IMR-90 (cell line): ENCODE measurements at regions not wholly inside any gene's neighbourhood (a gene's known extent, or its start where the extent isn't known, plus 50 kb on each side); places are given as distances from the start of the nearest gene placed in this dataset.

ENCODE experiments used
- ATAC-seq: fragments of 200-7000 bp; cut with Tn5 transposase; 2 replicates; pipeline ENCODE4 v1.9.1; 2020; ENCODE audit warnings: low read depth, mild to moderate bottlenecking, moderate library complexity
- BruUV-seq: library from RNA; stranded (reverse); fragments of 400-500 nt; replicated peaks from 2 replicates; lab custom pipeline; 2021; lab: Mats Ljungman, UMichigan
- CTCF ChIA-PET: fragments of 300-600 bp; formaldehyde crosslinking; extraction: SDS; loops from one replicate; lab custom pipeline; 2021; ENCODE audit warnings: antibody characterized with exemption; lab: Yijun Ruan, JAX
- POLR2A ChIA-PET: fragments of 300-600 bp; sonication (Branson Sonifier 250); formaldehyde crosslinking; loops from one replicate; lab custom pipeline; 2022; ENCODE audit warnings: antibody characterized with exemption; ENCODE audit not compliant: unreplicated experiment; lab: Charles Lee
- DNase-seq: peaks from one replicate; pipeline ENCODE4 v3.0.0; 2013
- H2AFZ ChIP-seq: replicated peaks from 2 replicates; pipeline ENCODE3; 2013; ENCODE audit warnings: low read length, mild to moderate bottlenecking; ENCODE audit not compliant: poor library complexity
- H2AK5ac ChIP-seq: 2 replicates; pipeline ENCODE4 v1.6.1; 2013; ENCODE audit warnings: low read depth, low read length, inconsistent platforms
- H2AK9ac ChIP-seq: replicated peaks from 2 replicates; pipeline ENCODE3; 2013; ENCODE audit warnings: mild to moderate bottlenecking, low read depth, low read length, moderate library complexity; ENCODE audit not compliant: poor library complexity
- H2BK120ac ChIP-seq: 2 replicates; pipeline ENCODE4 v1.6.1; 2013; ENCODE audit warnings: low read depth, low read length, inconsistent platforms
- H2BK15ac ChIP-seq: 3 replicates; pipeline ENCODE4 v1.6.1; 2013; ENCODE audit warnings: low read depth, low read length, inconsistent platforms
- H2BK20ac ChIP-seq: 2 replicates; pipeline ENCODE4 v1.6.1; 2013; ENCODE audit warnings: low read depth, mild to moderate bottlenecking, inconsistent platforms, low read length, moderate library complexity
- H2BK5ac ChIP-seq: 2 replicates; pipeline ENCODE4 v1.6.1; 2013; ENCODE audit warnings: mild to moderate bottlenecking, low read depth, low read length, inconsistent platforms; ENCODE audit not compliant: poor library complexity, severe bottlenecking
- H3K14ac ChIP-seq: replicated peaks from 2 replicates; pipeline ENCODE4 v1.6.1; 2013; ENCODE audit warnings: low read depth, low read length, inconsistent platforms
- H3K18ac ChIP-seq: 2 replicates; pipeline ENCODE4 v1.6.1; 2013; ENCODE audit warnings: low read depth, low read length, control low read depth
- H3K23ac ChIP-seq: 2 replicates; pipeline ENCODE4 v1.6.1; 2013; ENCODE audit warnings: low read depth, low read length, inconsistent platforms
- H3K27ac ChIP-seq: 2 replicates; pipeline ENCODE4 v1.5.1; 2013; ENCODE audit warnings: mild to moderate bottlenecking, control low read depth, low read length; ENCODE audit not compliant: insufficient read depth
- H3K27me3 ChIP-seq: 2 replicates; pipeline ENCODE4 v1.6.1; 2013; ENCODE audit warnings: low read length; ENCODE audit not compliant: control insufficient read depth, insufficient read depth
- H3K36me3 ChIP-seq: 2 replicates; pipeline ENCODE4 v1.6.1; 2013; ENCODE audit warnings: low read length, mixed read lengths; ENCODE audit not compliant: control insufficient read depth, insufficient read depth
- H3K4ac ChIP-seq: 2 replicates; pipeline ENCODE4 v1.6.1; 2013; ENCODE audit warnings: low read depth, low read length, inconsistent platforms
- H3K4me1 ChIP-seq: 2 replicates; pipeline ENCODE4 v1.6.1; 2013; ENCODE audit warnings: low read length, mixed read lengths; ENCODE audit not compliant: control insufficient read depth, insufficient read depth
- H3K4me2 ChIP-seq: 2 replicates; pipeline ENCODE4 v1.6.1; 2013; ENCODE audit warnings: low read depth, mild to moderate bottlenecking, control low read depth, low read length, moderate library complexity
- H3K4me3 ChIP-seq: 2 replicates; pipeline ENCODE4 v1.5.1; 2013; ENCODE audit warnings: low read depth, mild to moderate bottlenecking, control low read depth, low read length, moderate library complexity; ENCODE audit not compliant: insufficient read depth
- H3K56ac ChIP-seq: 2 replicates; pipeline ENCODE4 v1.6.1; 2013; ENCODE audit warnings: low read length, inconsistent platforms; ENCODE audit not compliant: insufficient read depth; ENCODE audit errors: extremely low read depth
- H3K79me1 ChIP-seq, 2 experiments: 2 replicates each; pipeline ENCODE4 v1.6.1; 2013; ENCODE audit warnings: low read length in 2 of 2, inconsistent platforms in 1 of 2, low read depth in 1 of 2
- H3K9ac ChIP-seq: 2 replicates; pipeline ENCODE4 v1.6.1; 2013; ENCODE audit warnings: low read depth, low read length, control low read depth
- H3K9me1 ChIP-seq: 2 replicates; pipeline ENCODE4 v1.6.1; 2013; ENCODE audit warnings: low read length, inconsistent platforms; ENCODE audit not compliant: insufficient read depth
- H3K9me3 ChIP-seq: 2 replicates; pipeline ENCODE4 v1.6.1; 2013; ENCODE audit warnings: low read length; ENCODE audit not compliant: control insufficient read depth, insufficient read depth
- H4K20me1 ChIP-seq: 2 replicates; pipeline ENCODE4 v1.6.1; 2013; ENCODE audit warnings: low read length, inconsistent platforms; ENCODE audit not compliant: insufficient read depth
- H4K5ac ChIP-seq: 2 replicates; pipeline ENCODE4 v1.6.1; 2013; ENCODE audit warnings: mild to moderate bottlenecking, low read depth, low read length, control low read depth
- H4K8ac ChIP-seq, 2 experiments: 2 replicates each; pipeline ENCODE4 v1.6.1; 2013; ENCODE audit warnings: low read depth in 2 of 2, low read length in 2 of 2, control low read depth in 1 of 2, inconsistent platforms in 1 of 2
- H4K91ac ChIP-seq: 2 replicates; pipeline ENCODE4 v1.6.1; 2013; ENCODE audit warnings: low read depth, low read length, inconsistent platforms; ENCODE audit not compliant: insufficient read depth
- BHLHE40 ChIP-seq: fragments of 150-350 bp; IDR thresholded peaks from 2 replicates; pipeline ENCODE4 v1.6.1; 2016; ENCODE audit warnings: mild to moderate bottlenecking, low read depth, low read length
- CEBPB ChIP-seq: IDR thresholded peaks from 2 replicates; pipeline ENCODE4 v1.6.1; 2012; ENCODE audit warnings: low read depth, low read length, improper control_type of control experiment
- CHD1 ChIP-seq: IDR thresholded peaks from 2 replicates; pipeline ENCODE4 v1.6.1; 2012; ENCODE audit warnings: low read depth, low read length, improper control_type of control experiment
- FOS ChIP-seq: fragments of 150-350 bp; IDR thresholded peaks from 2 replicates; pipeline ENCODE4 v1.6.1; 2016; ENCODE audit warnings: low read depth, low read length
- MAFK ChIP-seq: IDR thresholded peaks from 2 replicates; pipeline ENCODE4 v1.6.1; 2012; ENCODE audit warnings: low read depth, low read length, improper control_type of control experiment
- MAZ ChIP-seq: IDR thresholded peaks from 2 replicates; pipeline ENCODE4 v1.6.1; 2012; ENCODE audit warnings: low read depth, mild to moderate bottlenecking, low read length, improper control_type of control experiment, moderate library complexity, borderline replicate concordance
- MXI1 ChIP-seq: IDR thresholded peaks from 2 replicates; pipeline ENCODE4 v1.6.1; 2012; ENCODE audit warnings: low read depth, mild to moderate bottlenecking, low read length, moderate library complexity, borderline replicate concordance
- NFE2L2 ChIP-seq: fragments of 150-350 bp; IDR thresholded peaks from 2 replicates; pipeline ENCODE4 v1.6.1; 2016; ENCODE audit warnings: low read depth, mild to moderate bottlenecking, low read length
- POLR2A ChIP-seq: IDR thresholded peaks from 2 replicates; pipeline ENCODE4 v1.6.1; 2012; ENCODE audit warnings: mild to moderate bottlenecking, low read depth, low read length
- RAD21 ChIP-seq: IDR thresholded peaks from 2 replicates; pipeline ENCODE4 v1.6.1; 2012; ENCODE audit warnings: low read length, improper control_type of control experiment
- RCOR1 ChIP-seq: IDR thresholded peaks from 2 replicates; pipeline ENCODE4 v1.6.1; 2012; ENCODE audit warnings: mild to moderate bottlenecking, low read length, improper control_type of control experiment; ENCODE audit not compliant: insufficient replicate concordance
- RFX5 ChIP-seq: IDR thresholded peaks from 2 replicates; pipeline ENCODE4 v1.8.0; 2012; ENCODE audit warnings: low read depth, mild to moderate bottlenecking, low read length, moderate library complexity
- SMC3 ChIP-seq: fragments of 150-350 bp; IDR thresholded peaks from 2 replicates; pipeline ENCODE4 v1.6.1; 2016; ENCODE audit warnings: low read depth, mild to moderate bottlenecking, antibody characterized with exemption, low read length, moderate library complexity
- WGBS, 2 experiments: methylation state at CpG; one replicate each; pipeline versions ENCODE4 v1.1.5 to v1.1.7; 2013; ENCODE audit warnings: missing lambda C conversion rate in 2 of 2; ENCODE audit not compliant: insufficient read length in 1 of 2; ENCODE audit errors: extremely low coverage in 2 of 2; 5-methylcytosine and 5-hydroxymethylcytosine counted together
- dilution Hi-C: fragments of 300-500 bp; cut with HindIII; formaldehyde crosslinking; loops from one replicate; pipeline ENCODE4 v1.14.3; 2018; ENCODE audit warnings: low sequenced_read_pairs; ENCODE audit not compliant: unreplicated experiment
- in situ Hi-C: fragments of 300-500 bp; cut with MboI; formaldehyde crosslinking; loops from 3 replicates; pipeline ENCODE4 v1.14.3; 2019; ENCODE audit warnings: low sequenced_read_pairs, inconsistent platforms, mixed read lengths
- intact Hi-C: fragments of 100-400 bp; cut with micrococcal nuclease; formaldehyde crosslinking; loops from 2 replicates; pipeline ENCODE4 v1.10.0; 2022
- TF ChIP-seq, protein P1 (sequence below): conservative IDR thresholded peaks from 2 replicates; pipeline ENCODE4 v1.5.1; 2012; ENCODE audit warnings: mild to moderate bottlenecking, low read depth, low read length, improper control_type of control experiment
- TF ChIP-seq, protein P2 (sequence below): fragments of 150-350 bp; IDR thresholded peaks from 2 replicates; pipeline ENCODE4 v1.6.1; 2017; ENCODE audit warnings: mild to moderate bottlenecking, antibody characterized with exemption, low read length, low read depth
- TF ChIP-seq, protein P3 (sequence below): fragments of 150-350 bp; IDR thresholded peaks from 2 replicates; pipeline ENCODE4 v1.6.1; 2016; ENCODE audit warnings: low read depth, mild to moderate bottlenecking, low read length, moderate library complexity, borderline replicate concordance

DNA sequence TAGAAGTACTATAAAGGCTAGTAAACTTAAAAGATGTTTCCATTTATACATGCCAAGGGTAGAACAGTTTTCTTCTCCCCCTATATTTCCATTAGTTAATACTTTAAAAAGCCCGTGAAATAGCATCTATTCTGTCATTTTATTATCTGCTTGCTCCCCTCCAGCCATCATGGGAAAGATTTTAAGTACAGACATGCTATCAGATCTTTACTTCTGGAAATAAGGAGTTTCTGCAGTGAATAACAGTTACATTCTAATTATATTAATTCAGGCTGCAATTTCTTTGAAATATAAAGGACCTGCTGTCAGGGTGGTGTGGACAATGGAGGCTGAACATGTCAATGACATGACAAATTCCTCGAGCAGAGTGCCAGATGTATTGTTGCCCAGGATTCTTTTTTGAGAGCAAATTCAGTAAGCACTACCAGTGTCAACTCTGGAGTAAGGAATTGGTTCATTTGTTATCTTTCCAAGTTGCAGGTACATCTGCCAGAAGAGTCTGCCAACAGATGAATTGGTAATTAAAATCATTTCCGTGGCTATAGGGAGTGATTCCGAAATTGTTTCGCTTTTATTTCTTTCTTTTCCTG lies 151.3 kb downstream of the BTG1 start:
- Histone ChIP-seq H3K36me3 (no peaks in the 10 kb centered on the region), H3K4me3 (no peak overlapping the region), H3K9ac (no peak overlapping the region), H4K91ac (no peak overlapping the region), H3K27me3 (no peaks in the 10 kb centered on the region), H3K79me1 (no peaks in the 10 kb centered on the region), H4K5ac (no peak overlapping the region), H2BK15ac (no peak overlapping the region), H2AK5ac (no peak overlapping the region), H3K56ac (no peak overlapping the region), H3K14ac (no peak overlapping the region), H4K8ac (no peak overlapping the region), H3K9me1 (no peaks in the 10 kb centered on the region), H2BK120ac (no peak overlapping the region), H2AK9ac (no peak overlapping the region), H3K9me3 (no peaks in the 10 kb centered on the region), H2AFZ (no peak overlapping the region), H3K4me2 (no peak overlapping the region), H3K18ac (no peak overlapping the region), H3K27ac (no peak overlapping the region), H4K20me1 (no peaks in the 10 kb centered on the region), H3K23ac (no peak overlapping the region), H2BK20ac (no peak overlapping the region), H3K4ac (no peak overlapping the region), H3K4me1 (peaks cover 6% of the 10 kb centered on the region), H2BK5ac (no peak overlapping the region)
- in situ Hi-C loops: no loop called here
- ChIA-PET CTCF (no interaction called here), POLR2A (no interaction called here)
- TF ChIP-seq, protein P1, sequence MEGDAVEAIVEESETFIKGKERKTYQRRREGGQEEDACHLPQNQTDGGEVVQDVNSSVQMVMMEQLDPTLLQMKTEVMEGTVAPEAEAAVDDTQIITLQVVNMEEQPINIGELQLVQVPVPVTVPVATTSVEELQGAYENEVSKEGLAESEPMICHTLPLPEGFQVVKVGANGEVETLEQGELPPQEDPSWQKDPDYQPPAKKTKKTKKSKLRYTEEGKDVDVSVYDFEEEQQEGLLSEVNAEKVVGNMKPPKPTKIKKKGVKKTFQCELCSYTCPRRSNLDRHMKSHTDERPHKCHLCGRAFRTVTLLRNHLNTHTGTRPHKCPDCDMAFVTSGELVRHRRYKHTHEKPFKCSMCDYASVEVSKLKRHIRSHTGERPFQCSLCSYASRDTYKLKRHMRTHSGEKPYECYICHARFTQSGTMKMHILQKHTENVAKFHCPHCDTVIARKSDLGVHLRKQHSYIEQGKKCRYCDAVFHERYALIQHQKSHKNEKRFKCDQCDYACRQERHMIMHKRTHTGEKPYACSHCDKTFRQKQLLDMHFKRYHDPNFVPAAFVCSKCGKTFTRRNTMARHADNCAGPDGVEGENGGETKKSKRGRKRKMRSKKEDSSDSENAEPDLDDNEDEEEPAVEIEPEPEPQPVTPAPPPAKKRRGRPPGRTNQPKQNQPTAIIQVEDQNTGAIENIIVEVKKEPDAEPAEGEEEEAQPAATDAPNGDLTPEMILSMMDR: no peak
- TF ChIP-seq RFX5: no peak
- TF ChIP-seq POLR2A: no peak
- TF ChIP-seq RAD21: no peak
- TF ChIP-seq, protein P2, sequence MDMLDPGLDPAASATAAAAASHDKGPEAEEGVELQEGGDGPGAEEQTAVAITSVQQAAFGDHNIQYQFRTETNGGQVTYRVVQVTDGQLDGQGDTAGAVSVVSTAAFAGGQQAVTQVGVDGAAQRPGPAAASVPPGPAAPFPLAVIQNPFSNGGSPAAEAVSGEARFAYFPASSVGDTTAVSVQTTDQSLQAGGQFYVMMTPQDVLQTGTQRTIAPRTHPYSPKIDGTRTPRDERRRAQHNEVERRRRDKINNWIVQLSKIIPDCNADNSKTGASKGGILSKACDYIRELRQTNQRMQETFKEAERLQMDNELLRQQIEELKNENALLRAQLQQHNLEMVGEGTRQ: no peak
- no peak for TF ChIP-seq FOS
- no peak for TF ChIP-seq BHLHE40
- TF ChIP-seq NFE2L2: no peak
- no peak for TF ChIP-seq SMC3
- no peak for TF ChIP-seq CHD1
- TF ChIP-seq, protein P3, sequence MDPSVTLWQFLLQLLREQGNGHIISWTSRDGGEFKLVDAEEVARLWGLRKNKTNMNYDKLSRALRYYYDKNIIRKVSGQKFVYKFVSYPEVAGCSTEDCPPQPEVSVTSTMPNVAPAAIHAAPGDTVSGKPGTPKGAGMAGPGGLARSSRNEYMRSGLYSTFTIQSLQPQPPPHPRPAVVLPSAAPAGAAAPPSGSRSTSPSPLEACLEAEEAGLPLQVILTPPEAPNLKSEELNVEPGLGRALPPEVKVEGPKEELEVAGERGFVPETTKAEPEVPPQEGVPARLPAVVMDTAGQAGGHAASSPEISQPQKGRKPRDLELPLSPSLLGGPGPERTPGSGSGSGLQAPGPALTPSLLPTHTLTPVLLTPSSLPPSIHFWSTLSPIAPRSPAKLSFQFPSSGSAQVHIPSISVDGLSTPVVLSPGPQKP: no peak
- no peak for TF ChIP-seq MXI1
- TF ChIP-seq MAFK: no peak
- no peak for TF ChIP-seq CEBPB
- TF ChIP-seq MAZ: no peak
- TF ChIP-seq RCOR1: no peak
- ATAC-seq (no peak), DNase-seq (no peak)
- dilution Hi-C loops: no loop called here
- BruUV-seq: no TSS peak
- intact Hi-C loops: no loop called here
- WGBS, 2 experiments: 100% methylated on average over 1 of the region's 5 CpGs; no CpG with 5 or more reads in 1 of the 2 experiments
